Ascending aorta (tissue), 2 donors: ENCODE measurements at regions not wholly inside any gene's neighbourhood (a gene's known extent, or its start where the extent isn't known, plus 50 kb on each side); places are given as distances from the start of the nearest gene placed in this dataset.
"Not testable (repeated sequence)": the region's sequence is repeated elsewhere in the genome, so short reads cannot be mapped to it uniquely, and the experiment has no call there.

Experiments
- DNase-seq, 2 donors: peaks; one replicate each; pipeline ENCODE4 v3.0.0-alpha.2; 2019; ENCODE audit warnings: low spot score in 2 of 2
- H3K27ac ChIP-seq, 2 donors: fragments of 200-600 bp; sonication (generic); one replicate each; pipeline ENCODE4 v1.5.1; 2016 to 2017; ENCODE audit warnings: mild to moderate bottlenecking in 1 of 2
- H3K27me3 ChIP-seq: fragments of 200-600 bp; sonication (generic); one replicate; pipeline ENCODE4 v1.5.1; 2017
- H3K36me3 ChIP-seq, 2 donors: fragments of 200-600 bp; sonication (generic); one replicate each; pipeline ENCODE4 v1.5.1; 2016
- H3K4me1 ChIP-seq, 2 donors: fragments of 200-600 bp; sonication (generic); one replicate each; pipeline ENCODE4 v1.5.1; 2016 to 2017; ENCODE audit warnings: mild to moderate bottlenecking in 1 of 2
- H3K4me3 ChIP-seq, 2 donors: fragments of 200-600 bp; sonication (generic); one replicate each; pipeline ENCODE4 v1.5.1; 2016 to 2017; ENCODE audit warnings: mild to moderate bottlenecking in 1 of 2
- H3K9me3 ChIP-seq, 2 donors: fragments of 200-600 bp; sonication (generic); one replicate each; pipeline ENCODE4 v1.5.1; 2016
- CTCF ChIP-seq, 3 experiments: fragments of 200-600 bp in 2 of 3; fragments of 450-650 bp in 1 of 3; sonication (generic) in 2 of 3; IDR thresholded peaks; one replicate each; pipeline ENCODE4 v1.5.1; 2016 to 2019; ENCODE audit warnings: antibody characterized with exemption in 3 of 3, mild to moderate bottlenecking in 1 of 3, moderate library complexity in 1 of 3
- intact Hi-C: fragments of 100-400 bp; cut with DNase I; formaldehyde crosslinking; loops from one replicate; pipeline ENCODE4 v1.15.1; 2023

GRCh38 chr9:74138182-74138581 lies 359.0 kb upstream of the RORB start:
- no peak for DNase-seq
- intact Hi-C loops = no loop called here
- no peaks in the 10 kb centered on the region for H3K27me3 ChIP-seq
- H3K4me3 ChIP-seq = no peak overlapping the region
- TF ChIP-seq CTCF (IDR thresholded peaks at IDR 0.05) = no peak
- H3K27ac ChIP-seq = no peak overlapping the region
- no peaks in the 10 kb centered on the region for H3K9me3 ChIP-seq
- no peaks in the 10 kb centered on the region for H3K4me1 ChIP-seq
- no peaks in the 10 kb centered on the region for H3K36me3 ChIP-seq

- H3K36me3 ChIP-seq = no peaks in the 10 kb centered on the region
- no peak overlapping the region for H3K27ac ChIP-seq
- H3K27me3 ChIP-seq = no peaks in the 10 kb centered on the region
- no peaks in the 10 kb centered on the region for H3K9me3 ChIP-seq
- no peak for DNase-seq
- intact Hi-C loops = no loop called here
- no peak for TF ChIP-seq CTCF (IDR thresholded peaks at IDR 0.05)
- H3K4me1 ChIP-seq = no peaks in the 10 kb centered on the region
- H3K4me3 ChIP-seq = no peak overlapping the region
These were observed 357.0 kb upstream of the RORB start for GRCh38 chr9:74140141-74140540.

- no peaks in the 10 kb centered on the region for H3K27me3 ChIP-seq
These were observed 349.2 kb upstream of the RORB start for GRCh38 chr9:74147906-74148305.

GRCh38 chr9:74172874-74173273 lies 324.3 kb upstream of the RORB start:
- H3K4me1 ChIP-seq = no peaks in the 10 kb centered on the region
- TF ChIP-seq CTCF (IDR thresholded peaks at IDR 0.05) = no peak
- intact Hi-C loops = no loop called here
- H3K4me3 ChIP-seq = no peak overlapping the region
- DNase-seq = no peak
- H3K27me3 ChIP-seq = no peaks in the 10 kb centered on the region
- no peak overlapping the region for H3K27ac ChIP-seq
- no peaks in the 10 kb centered on the region for H3K9me3 ChIP-seq
- no peaks in the 10 kb centered on the region for H3K36me3 ChIP-seq

More at GRCh38 chr9:74147906-74148305, 349.2 kb upstream of the RORB start:
- Histone ChIP-seq H3K9me3 (no peaks in the 10 kb centered on the region), H3K4me3 (no peak overlapping the region), H3K36me3 (no peaks in the 10 kb centered on the region), H3K27ac (no peak overlapping the region), H3K4me1 (no peaks in the 10 kb centered on the region)
- DNase-seq = no peak
- no peak for TF ChIP-seq CTCF (IDR thresholded peaks at IDR 0.05)
- intact Hi-C loops = no loop called here

- no peak for TF ChIP-seq CTCF (IDR thresholded peaks at IDR 0.05)
- Histone ChIP-seq H3K9me3 (no peaks in the 10 kb centered on the region), H3K4me1 (no peaks in the 10 kb centered on the region), H3K4me3 (no peak overlapping the region), H3K27ac (no peak overlapping the region), H3K27me3 (no peaks in the 10 kb centered on the region), H3K36me3 (no peaks in the 10 kb centered on the region)
- DNase-seq = no peak
- intact Hi-C loops = no loop called here
These were observed 323.9 kb upstream of the RORB start for GRCh38 chr9:74173284-74173683.

GRCh38 chr9:74197771-74198170 lies 299.4 kb upstream of the RORB start:
- H3K4me1 ChIP-seq, H3K36me3 ChIP-seq, H3K27ac ChIP-seq, H3K9me3 ChIP-seq, H3K4me3 ChIP-seq, intact Hi-C loops, DNase-seq, H3K27me3 ChIP-seq: not testable (repeated sequence)
